HG03575 (cell line): ENCODE measurements at regions not wholly inside any gene's neighbourhood (a gene's known extent, or its start where the extent isn't known, plus 50 kb on each side); places are given as distances from the start of the nearest gene placed in this dataset.
"Not testable (repeated sequence)": the region's sequence is repeated elsewhere in the genome, so short reads cannot be mapped to it uniquely, and the experiment has no call there.

ENCODE experiments used
- ATAC-seq: cut with Tn5 transposase; IDR thresholded peaks from one replicate; pipeline ENCODE4 v1.9.1; 2021; ENCODE audit not compliant: unreplicated experiment, insufficient number of reproducible peaks, low FRiP score; ENCODE audit errors: extremely low read depth

- ATAC-seq, result no peak
Observed at GRCh38 chr4:147198411-147199051, 252.9 kb upstream of the TTC29 start.

GRCh38 chr4:147201016-147201415, 255.4 kb upstream of the TTC29 start:
- no peak for ATAC-seq

- no peak for ATAC-seq
Observed at GRCh38 chr4:147206807-147207206, 261.1 kb upstream of the TTC29 start.

- no peak for ATAC-seq
Observed at GRCh38 chr4:147207911-147208310, 262.2 kb upstream of the TTC29 start.

GRCh38 chr4:147217655-147218054, 263.2 kb upstream of the EDNRA start:
- ATAC-seq, result no peak

- ATAC-seq, result no peak
Observed at GRCh38 chr4:147219145-147219544, 261.8 kb upstream of the EDNRA start.

- no peak for ATAC-seq
Observed at GRCh38 chr4:147220833-147221232, 260.1 kb upstream of the EDNRA start.

- ATAC-seq, result no peak
Observed at GRCh38 chr4:147222906-147223305, 258.0 kb upstream of the EDNRA start.

- ATAC-seq, result no peak
Observed at GRCh38 chr4:147223576-147223975, 257.3 kb upstream of the EDNRA start.

GRCh38 chr4:147236806-147237205, 244.1 kb upstream of the EDNRA start:
- no peak for ATAC-seq

- no peak for ATAC-seq
Observed at GRCh38 chr4:147244786-147245185, 236.1 kb upstream of the EDNRA start.

GRCh38 chr4:147246096-147246495, 234.8 kb upstream of the EDNRA start:
- ATAC-seq, result no peak

GRCh38 chr4:147246528-147246927, 234.4 kb upstream of the EDNRA start:
- ATAC-seq, result not testable (repeated sequence)

- no peak for ATAC-seq
Observed at GRCh38 chr4:147247579-147247978, 233.3 kb upstream of the EDNRA start.

GRCh38 chr4:147250062-147250461, 230.8 kb upstream of the EDNRA start:
- ATAC-seq, result no peak

- ATAC-seq, result not testable (repeated sequence)
Observed at GRCh38 chr4:147255268-147255667, 225.6 kb upstream of the EDNRA start.

- ATAC-seq, result not testable (repeated sequence)
Observed at GRCh38 chr4:147259271-147259670, 221.6 kb upstream of the EDNRA start.

GRCh38 chr4:147284256-147284835, 196.6 kb upstream of the EDNRA start:
- no peak for ATAC-seq

GRCh38 chr4:147284935-147285334, 196.0 kb upstream of the EDNRA start:
- ATAC-seq, result no peak

GRCh38 chr4:147285751-147286150, 195.1 kb upstream of the EDNRA start:
- no peak for ATAC-seq
